Muscle of leg (tissue), 3 donors: ENCODE measurements at regions not wholly inside any gene's neighbourhood (a gene's known extent, or its start where the extent isn't known, plus 50 kb on each side); places are given as distances from the start of the nearest gene placed in this dataset.

ENCODE experiments used
- DNase-seq: peaks from one replicate; pipeline ENCODE4 v3.0.0; 2013
- H3K27ac ChIP-seq: one replicate; pipeline ENCODE4 v1.5.1; 2013; ENCODE audit warnings: mild to moderate bottlenecking, low read length, control low read depth
- H3K27me3 ChIP-seq: one replicate; pipeline ENCODE4 v1.6.1; 2013; ENCODE audit warnings: low read length; ENCODE audit not compliant: control insufficient read depth, insufficient read depth
- H3K36me3 ChIP-seq: one replicate; pipeline ENCODE4 v1.6.1; 2013; ENCODE audit warnings: low read length; ENCODE audit not compliant: control insufficient read depth, insufficient read depth
- H3K4me1 ChIP-seq: one replicate; pipeline ENCODE4 v1.6.1; 2013; ENCODE audit warnings: low read length; ENCODE audit not compliant: control insufficient read depth, insufficient read depth
- H3K4me3 ChIP-seq: one replicate; pipeline ENCODE4 v1.5.1; 2013; ENCODE audit warnings: low read length, control low read depth
- H3K9me3 ChIP-seq: replicated peaks from 2 replicates; pipeline ENCODE4 v1.6.1; 2013; ENCODE audit warnings: low read depth, low read length; ENCODE audit not compliant: control insufficient read depth
- WGBS: methylation state at CpG from one replicate; pipeline ENCODE4 v1.1.5; 2013; ENCODE audit warnings: missing lambda C conversion rate; ENCODE audit not compliant: insufficient coverage; 5-methylcytosine and 5-hydroxymethylcytosine counted together

DNA sequence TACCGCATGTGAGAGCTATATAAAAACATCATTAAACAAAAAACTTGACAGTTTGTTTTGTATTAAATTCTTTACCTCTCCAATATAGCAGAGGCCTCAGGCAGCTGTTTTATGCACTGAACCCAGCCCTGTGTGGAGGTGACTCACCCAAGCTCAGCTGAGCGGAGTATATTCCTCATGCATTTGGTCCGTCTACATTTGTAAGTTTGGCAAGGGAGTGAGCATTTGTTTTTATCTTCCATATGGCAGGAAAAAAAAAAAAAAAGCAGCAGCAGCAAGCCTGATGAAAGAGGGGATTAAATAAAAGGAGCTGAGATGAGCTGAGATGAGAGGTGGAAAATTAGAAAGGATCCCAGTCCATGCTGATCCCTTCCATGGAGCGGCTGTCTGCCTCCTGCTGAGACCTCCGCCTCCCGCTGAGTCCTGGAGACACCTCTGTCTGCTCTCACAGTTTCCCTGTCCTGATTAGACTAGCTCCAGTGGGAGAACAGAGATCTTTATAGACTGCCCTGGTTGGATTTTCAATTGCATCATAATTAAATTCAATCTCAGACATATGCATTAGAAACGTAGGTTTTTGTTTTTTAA lies 112.0 kb upstream of the CTNND2 start:
- Histone ChIP-seq H3K4me3 (no peak overlapping the region), H3K9me3 (no peaks in the 10 kb centered on the region), H3K36me3 (no peaks in the 10 kb centered on the region), H3K27ac (no peak overlapping the region), H3K4me1 (no peaks in the 10 kb centered on the region), H3K27me3 (no peaks in the 10 kb centered on the region)
- WGBS = 52% methylated on average over 3 of the region's 7 CpGs
- DNase-seq = peak; percentile 1

DNA sequence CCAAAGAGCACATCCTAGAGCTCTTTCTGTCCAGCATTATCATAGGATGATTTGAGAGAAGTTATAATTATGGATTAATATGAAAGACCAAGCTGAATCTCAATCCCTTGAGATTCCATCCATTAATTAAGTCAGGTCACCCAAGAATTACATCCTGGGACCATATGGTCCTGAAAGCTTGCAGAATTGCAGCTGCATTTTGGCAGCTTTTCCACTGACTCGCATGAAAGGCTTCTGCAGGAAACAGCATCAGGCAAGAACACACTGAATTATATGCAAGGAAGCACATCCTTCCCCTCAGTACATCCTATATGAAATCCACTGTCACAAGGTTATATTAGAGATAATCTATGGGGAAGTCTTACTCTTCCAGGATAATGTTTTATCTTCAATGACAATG lies 109.1 kb upstream of the CTNND2 start:
- H3K4me1 ChIP-seq = no peaks in the 10 kb centered on the region
- H3K9me3 ChIP-seq = no peaks in the 10 kb centered on the region
- no peak overlapping the region for H3K27ac ChIP-seq
- DNase-seq = no peak
- H3K4me3 ChIP-seq = no peak overlapping the region
- H3K36me3 ChIP-seq = no peaks in the 10 kb centered on the region
- no peaks in the 10 kb centered on the region for H3K27me3 ChIP-seq
- WGBS = no CpG with 5 or more reads among the region's 1 CpG

DNA sequence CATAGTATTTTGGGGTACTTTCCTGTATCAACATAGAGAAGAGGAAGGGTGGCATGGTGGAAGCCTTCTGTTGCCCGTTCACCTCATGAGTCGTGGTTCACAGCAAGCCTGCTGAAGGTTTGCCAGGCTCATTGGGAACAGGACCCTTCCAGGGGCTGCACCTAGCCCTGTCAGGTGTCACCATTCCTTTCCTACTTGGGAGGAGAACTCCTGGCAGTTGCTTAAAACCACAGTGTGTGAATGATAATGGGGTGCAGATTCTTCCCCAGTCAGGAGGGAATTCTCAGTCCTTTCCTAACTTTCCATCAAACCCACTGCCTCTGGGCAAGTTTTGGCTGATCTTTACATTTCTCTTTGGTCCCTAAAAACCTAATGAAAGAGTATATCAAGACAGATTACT lies 99.4 kb upstream of the CTNND2 start:
- 60% methylated on average over 1 of the region's 2 CpGs for WGBS
- Histone ChIP-seq H3K4me3 (no peak overlapping the region), H3K27ac (no peak overlapping the region), H3K4me1 (no peaks in the 10 kb centered on the region), H3K27me3 (no peaks in the 10 kb centered on the region), H3K36me3 (no peaks in the 10 kb centered on the region), H3K9me3 (no peaks in the 10 kb centered on the region)
- no peak for DNase-seq

DNA sequence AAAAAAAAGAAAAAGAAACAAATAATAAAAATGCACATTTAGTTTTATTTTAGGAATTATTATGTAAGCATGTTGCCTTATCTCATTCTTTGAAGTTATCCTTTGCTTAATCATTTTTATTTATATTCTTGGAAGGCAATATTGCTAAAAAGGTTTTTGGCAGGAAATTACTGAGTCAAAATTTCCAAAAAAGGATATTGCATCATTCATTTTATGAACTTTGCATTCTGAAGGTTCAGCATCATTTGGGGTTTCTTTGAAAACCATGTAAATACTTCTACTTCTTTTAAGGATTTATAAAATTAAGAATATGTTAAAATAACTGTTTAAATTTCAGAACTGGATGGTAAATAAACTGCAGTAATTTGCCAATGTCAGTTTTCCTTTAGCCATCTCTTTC lies 94.2 kb upstream of the CTNND2 start:
- Histone ChIP-seq H3K27ac (no peak overlapping the region), H3K36me3 (no peaks in the 10 kb centered on the region), H3K27me3 (no peaks in the 10 kb centered on the region), H3K9me3 (no peaks in the 10 kb centered on the region), H3K4me3 (no peak overlapping the region), H3K4me1 (no peaks in the 10 kb centered on the region)
- DNase-seq = peak; percentile 3

DNA sequence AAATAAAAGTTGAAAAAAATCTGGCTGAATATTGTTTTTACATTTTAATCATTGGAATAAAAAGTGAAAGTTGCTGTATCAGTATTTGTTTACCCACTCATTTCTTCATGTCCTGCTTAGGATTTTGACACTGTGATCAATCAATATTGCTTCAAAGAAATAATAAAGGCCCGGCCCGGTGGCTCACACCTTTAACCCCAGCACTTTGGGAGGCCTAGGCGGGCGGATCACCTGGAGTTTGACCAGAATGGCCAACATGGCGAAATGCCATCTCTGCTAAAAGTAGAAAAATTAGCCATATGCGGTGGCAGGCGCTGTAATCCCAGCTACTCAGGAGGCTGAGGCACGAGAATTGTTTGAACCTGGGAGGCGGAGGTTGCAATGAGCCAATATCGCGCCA lies 93.7 kb upstream of the CTNND2 start:
- H3K27ac ChIP-seq = no peak overlapping the region
- 88% methylated on average over 8 of the region's 11 CpGs for WGBS

DNA sequence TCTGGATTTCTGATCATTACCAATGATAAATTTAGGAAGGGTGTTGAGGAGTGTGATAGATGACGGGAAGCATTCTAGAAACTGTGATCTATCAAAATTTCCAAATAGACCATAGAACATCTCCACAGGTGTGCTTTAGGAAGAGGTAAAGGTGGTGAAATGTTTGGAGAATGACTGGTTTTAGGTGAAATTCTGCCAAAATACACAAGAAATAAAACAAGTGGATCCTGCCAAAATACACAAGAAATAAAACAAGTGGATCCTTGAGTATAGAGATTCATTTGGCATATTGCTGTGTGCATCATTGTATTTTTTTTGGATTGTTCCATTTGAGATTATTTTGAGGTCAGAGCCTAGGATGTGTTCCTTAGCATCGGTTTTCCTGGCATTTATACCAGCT lies 88.3 kb upstream of the CTNND2 start:
- Histone ChIP-seq H3K36me3 (no peaks in the 10 kb centered on the region), H3K9me3 (no peaks in the 10 kb centered on the region), H3K27ac (no peak overlapping the region), H3K27me3 (no peaks in the 10 kb centered on the region), H3K4me1 (no peaks in the 10 kb centered on the region), H3K4me3 (no peak overlapping the region)
- WGBS = no CpG with 5 or more reads among the region's 2 CpGs
- DNase-seq = no peak

More for the DNA sequence above, 93.7 kb upstream of the CTNND2 start:
- Histone ChIP-seq H3K4me3 (no peak overlapping the region), H3K27me3 (no peaks in the 10 kb centered on the region), H3K36me3 (no peaks in the 10 kb centered on the region), H3K9me3 (no peaks in the 10 kb centered on the region), H3K4me1 (no peaks in the 10 kb centered on the region)
- DNase-seq = no peak

DNA sequence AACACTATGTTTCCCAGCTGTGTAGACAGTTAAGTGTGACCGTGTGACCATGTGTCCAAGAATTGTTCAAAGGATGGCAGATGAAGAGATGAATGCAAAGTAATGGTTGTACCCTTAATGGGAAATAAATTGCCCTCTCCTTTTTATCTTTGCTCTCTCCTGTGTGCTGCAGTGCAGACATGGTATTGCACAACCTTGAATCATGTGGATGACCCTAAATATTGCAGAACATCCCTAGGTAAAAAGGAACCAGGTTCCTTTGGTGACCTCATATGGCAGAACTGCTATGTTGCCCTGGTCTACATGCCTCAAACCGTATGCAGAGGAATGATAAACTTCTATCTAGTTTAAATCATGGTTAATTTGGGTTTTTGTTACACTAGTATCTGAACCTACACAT lies 81.7 kb upstream of the CTNND2 start:
- no peak overlapping the region for H3K27ac ChIP-seq
- no peak for DNase-seq
- no peaks in the 10 kb centered on the region for H3K9me3 ChIP-seq
- no CpG with 5 or more reads among the region's 2 CpGs for WGBS
- no peaks in the 10 kb centered on the region for H3K27me3 ChIP-seq
- H3K36me3 ChIP-seq = no peaks in the 10 kb centered on the region
- no peaks in the 10 kb centered on the region for H3K4me1 ChIP-seq
- H3K4me3 ChIP-seq = no peak overlapping the region

DNA sequence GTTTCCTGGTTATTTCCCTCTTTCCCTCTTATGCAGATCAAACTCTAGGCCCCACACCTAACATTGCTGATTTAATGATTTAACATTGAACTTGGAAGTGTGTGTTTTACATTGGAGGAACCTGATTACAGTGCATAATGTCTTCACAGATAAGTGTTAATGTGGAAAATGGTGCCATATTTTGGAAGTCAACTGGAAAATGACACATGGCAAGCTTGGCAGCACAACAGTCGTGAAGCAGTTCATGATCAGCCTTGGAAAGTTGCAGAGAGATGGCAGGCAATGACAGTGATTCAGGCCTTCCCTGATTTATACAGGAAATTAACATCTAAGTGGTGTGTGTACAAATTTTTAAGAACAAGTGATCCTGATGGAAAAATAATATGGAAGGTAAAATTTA lies 80.0 kb upstream of the CTNND2 start:
- no peak overlapping the region for H3K27ac ChIP-seq
- H3K27me3 ChIP-seq = no peaks in the 10 kb centered on the region
- H3K4me3 ChIP-seq = no peak overlapping the region
- no peaks in the 10 kb centered on the region for H3K36me3 ChIP-seq
- H3K4me1 ChIP-seq = no peaks in the 10 kb centered on the region
- DNase-seq = no peak
- WGBS = 60% methylated on average over 1 of the region's 1 CpG
- H3K9me3 ChIP-seq = no peaks in the 10 kb centered on the region

DNA sequence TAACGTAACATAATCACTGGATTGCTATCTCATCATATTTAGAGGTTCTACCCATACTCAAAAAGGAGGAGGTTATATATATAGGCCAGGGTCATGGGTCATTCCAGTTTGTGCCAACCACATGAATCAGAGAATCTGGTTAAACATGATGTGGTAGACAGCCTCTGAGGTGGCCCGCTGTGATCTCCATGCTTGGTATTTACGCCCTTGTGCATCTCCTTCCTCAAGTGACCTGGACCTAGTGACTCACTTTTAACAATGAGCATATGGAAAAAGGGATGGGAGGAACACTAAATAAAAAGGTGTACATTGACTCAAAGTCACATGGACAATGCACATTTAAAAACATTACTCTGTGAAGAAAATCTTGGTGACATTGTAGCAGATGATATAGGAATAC lies 77.7 kb upstream of the CTNND2 start:
- Histone ChIP-seq H3K4me3 (no peak overlapping the region), H3K27me3 (no peaks in the 10 kb centered on the region), H3K36me3 (no peaks in the 10 kb centered on the region), H3K4me1 (no peaks in the 10 kb centered on the region), H3K9me3 (no peaks in the 10 kb centered on the region), H3K27ac (no peak overlapping the region)
- no peak for DNase-seq
- no CpG with 5 or more reads among the region's 3 CpGs for WGBS

DNA sequence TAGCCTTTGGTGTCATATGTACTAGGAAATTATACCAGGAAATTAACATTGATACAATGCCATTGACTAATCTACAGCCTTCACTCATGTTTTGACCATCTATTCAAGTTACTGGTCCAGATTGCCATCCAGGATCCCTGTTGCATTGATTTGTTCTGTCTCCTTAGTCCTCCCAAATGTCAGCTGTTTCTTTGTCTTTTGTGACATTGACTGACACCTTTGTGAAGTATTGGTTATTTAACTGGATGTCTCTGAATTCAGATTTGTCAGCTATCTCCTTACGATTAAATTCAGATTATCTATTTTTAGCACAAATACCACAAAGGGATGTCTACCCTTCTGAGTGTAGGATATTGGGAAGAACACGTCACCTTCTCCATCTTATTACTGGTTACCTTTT lies 73.7 kb upstream of the CTNND2 start:
- no peaks in the 10 kb centered on the region for H3K36me3 ChIP-seq
- no CpG with 5 or more reads among the region's 2 CpGs for WGBS
- no peak overlapping the region for H3K27ac ChIP-seq
- no peak overlapping the region for H3K4me3 ChIP-seq
- no peaks in the 10 kb centered on the region for H3K4me1 ChIP-seq
- H3K27me3 ChIP-seq = no peaks in the 10 kb centered on the region
- no peak for DNase-seq
- H3K9me3 ChIP-seq = no peaks in the 10 kb centered on the region

DNA sequence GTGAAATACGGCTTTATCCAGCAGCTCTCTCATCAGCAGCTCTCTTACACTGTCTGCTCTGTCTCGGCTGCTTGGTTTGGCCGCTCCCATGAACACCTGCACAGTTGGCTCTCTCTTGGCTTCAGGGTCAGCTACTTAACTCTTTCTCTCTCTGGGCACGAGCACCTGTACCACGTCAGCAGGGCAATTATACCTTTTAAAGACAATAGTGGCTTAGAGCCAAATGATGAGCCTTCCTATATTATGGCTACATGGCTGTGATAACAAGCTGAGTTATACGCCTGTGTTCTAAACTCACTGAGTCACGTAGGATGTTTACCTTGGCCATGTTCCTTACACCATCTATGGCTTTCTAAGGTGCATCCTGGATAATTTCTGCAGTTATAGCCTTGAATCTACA lies 69.2 kb upstream of the CTNND2 start:
- Histone ChIP-seq H3K36me3 (no peaks in the 10 kb centered on the region), H3K4me1 (no peaks in the 10 kb centered on the region), H3K4me3 (no peak overlapping the region), H3K9me3 (no peaks in the 10 kb centered on the region), H3K27me3 (no peaks in the 10 kb centered on the region), H3K27ac (no peak overlapping the region)
- 70% methylated on average over 4 of the region's 7 CpGs for WGBS
- no peak for DNase-seq
